ENCODE measurements at regions not wholly inside any gene's neighbourhood (a gene's known extent, or its start where the extent isn't known, plus 50 kb on each side); places are given as distances from the start of the nearest gene placed in this dataset.
"Not testable (repeated sequence)": the region's sequence is repeated elsewhere in the genome, so short reads cannot be mapped to it uniquely, and the experiment has no call there.

GRCh38 chr15:81899024-81899423 lies 146.8 kb downstream of the MEX3B start:
- H3K27me3 ChIP-seq (ENCODE audit: control insufficient read depth, insufficient read depth, low read length), result no peaks in the 10 kb centered on the region
- H3K36me3 ChIP-seq (replicated peaks; ENCODE audit: control insufficient read depth, insufficient read depth, low read length), result no peaks in the 10 kb centered on the region
- no peak for DNase-seq
- H3K4me3 ChIP-seq (ENCODE audit: insufficient read depth, low read depth, low read length), result no peak overlapping the region

GRCh38 chr15:81897057-81897677 lies 148.7 kb downstream of the MEX3B start:
- no peaks in the 10 kb centered on the region for H3K36me3 ChIP-seq (replicated peaks; ENCODE audit: control insufficient read depth, insufficient read depth, low read length)
- H3K27me3 ChIP-seq (ENCODE audit: control insufficient read depth, insufficient read depth, low read length), result no peaks in the 10 kb centered on the region
- no peak for DNase-seq
- H3K4me3 ChIP-seq (ENCODE audit: insufficient read depth, low read depth, low read length), result no peak overlapping the region

- no peaks in the 10 kb centered on the region for H3K27me3 ChIP-seq (ENCODE audit: control insufficient read depth, insufficient read depth, low read length)
- H3K36me3 ChIP-seq (replicated peaks; ENCODE audit: control insufficient read depth, insufficient read depth, low read length), result no peaks in the 10 kb centered on the region
- DNase-seq, result no peak
- H3K4me3 ChIP-seq (ENCODE audit: insufficient read depth, low read depth, low read length), result no peak overlapping the region
Measured at GRCh38 chr15:81896356-81896755, 149.5 kb downstream of the MEX3B start.

- H3K4me3 ChIP-seq (ENCODE audit: insufficient read depth, low read depth, low read length), result no peak overlapping the region
- no peak for DNase-seq
- no peaks in the 10 kb centered on the region for H3K27me3 ChIP-seq (ENCODE audit: control insufficient read depth, insufficient read depth, low read length)
- H3K36me3 ChIP-seq (replicated peaks; ENCODE audit: control insufficient read depth, insufficient read depth, low read length), result no peaks in the 10 kb centered on the region
Measured at GRCh38 chr15:81895723-81896122, 150.1 kb downstream of the MEX3B start.

GRCh38 chr15:81894061-81894460 lies 151.8 kb downstream of the MEX3B start:
- no peak overlapping the region for H3K4me3 ChIP-seq (ENCODE audit: insufficient read depth, low read depth, low read length)
- no peaks in the 10 kb centered on the region for H3K27me3 ChIP-seq (ENCODE audit: control insufficient read depth, insufficient read depth, low read length)
- no peaks in the 10 kb centered on the region for H3K36me3 ChIP-seq (replicated peaks; ENCODE audit: control insufficient read depth, insufficient read depth, low read length)
- no peak for DNase-seq

- DNase-seq, result no peak
Measured at GRCh38 chr15:81893182-81893835, 152.5 kb downstream of the MEX3B start.

GRCh38 chr15:81890496-81890895 lies 155.3 kb downstream of the MEX3B start:
- no peak for DNase-seq
- Histone ChIP-seq H3K4me3 (ENCODE audit: insufficient read depth, low read depth, low read length) (no peak overlapping the region), H3K27me3 (ENCODE audit: control insufficient read depth, insufficient read depth, low read length) (no peaks in the 10 kb centered on the region), H3K36me3 (replicated peaks; ENCODE audit: control insufficient read depth, insufficient read depth, low read length) (no peaks in the 10 kb centered on the region)

More at GRCh38 chr15:81893182-81893835, 152.5 kb downstream of the MEX3B start:
- H3K27me3 ChIP-seq (ENCODE audit: control insufficient read depth, insufficient read depth, low read length), result no peaks in the 10 kb centered on the region
- H3K4me3 ChIP-seq (ENCODE audit: insufficient read depth, low read depth, low read length), result no peak overlapping the region
- H3K36me3 ChIP-seq (replicated peaks; ENCODE audit: control insufficient read depth, insufficient read depth, low read length), result no peaks in the 10 kb centered on the region

GRCh38 chr15:81889485-81889881 lies 156.3 kb downstream of the MEX3B start:
- Histone ChIP-seq H3K4me3 (ENCODE audit: insufficient read depth, low read depth, low read length) (no peak overlapping the region), H3K27me3 (ENCODE audit: control insufficient read depth, insufficient read depth, low read length) (no peaks in the 10 kb centered on the region), H3K36me3 (replicated peaks; ENCODE audit: control insufficient read depth, insufficient read depth, low read length) (no peaks in the 10 kb centered on the region)
- no peak for DNase-seq

- DNase-seq, result no peak
- Histone ChIP-seq H3K27me3 (ENCODE audit: control insufficient read depth, insufficient read depth, low read length) (no peaks in the 10 kb centered on the region), H3K4me3 (ENCODE audit: insufficient read depth, low read depth, low read length) (no peak overlapping the region), H3K36me3 (replicated peaks; ENCODE audit: control insufficient read depth, insufficient read depth, low read length) (no peaks in the 10 kb centered on the region)
Measured at GRCh38 chr15:81888748-81889484, 156.9 kb downstream of the MEX3B start.

GRCh38 chr15:81887912-81888311 lies 157.9 kb downstream of the MEX3B start:
- DNase-seq, result no peak
- no peaks in the 10 kb centered on the region for H3K36me3 ChIP-seq (replicated peaks; ENCODE audit: control insufficient read depth, insufficient read depth, low read length)
- no peaks in the 10 kb centered on the region for H3K27me3 ChIP-seq (ENCODE audit: control insufficient read depth, insufficient read depth, low read length)
- H3K4me3 ChIP-seq (ENCODE audit: insufficient read depth, low read depth, low read length), result no peak overlapping the region

- not testable (repeated sequence) for DNase-seq; H3K36me3 ChIP-seq (replicated peaks; ENCODE audit: control insufficient read depth, insufficient read depth, low read length); H3K27me3 ChIP-seq (ENCODE audit: control insufficient read depth, insufficient read depth, low read length); H3K4me3 ChIP-seq (ENCODE audit: insufficient read depth, low read depth, low read length)
Measured at GRCh38 chr15:81887188-81887587, 158.6 kb downstream of the MEX3B start.

- no peak overlapping the region for H3K4me3 ChIP-seq (ENCODE audit: insufficient read depth, low read depth, low read length)
- H3K27me3 ChIP-seq (ENCODE audit: control insufficient read depth, insufficient read depth, low read length), result no peaks in the 10 kb centered on the region
- no peaks in the 10 kb centered on the region for H3K36me3 ChIP-seq (replicated peaks; ENCODE audit: control insufficient read depth, insufficient read depth, low read length)
- no peak for DNase-seq
Measured at GRCh38 chr15:81886591-81886990, 159.2 kb downstream of the MEX3B start.

GRCh38 chr15:81886080-81886479 lies 159.7 kb downstream of the MEX3B start:
- Histone ChIP-seq H3K27me3 (ENCODE audit: control insufficient read depth, insufficient read depth, low read length) (no peaks in the 10 kb centered on the region), H3K36me3 (replicated peaks; ENCODE audit: control insufficient read depth, insufficient read depth, low read length) (no peaks in the 10 kb centered on the region), H3K4me3 (ENCODE audit: insufficient read depth, low read depth, low read length) (no peak overlapping the region)
- no peak for DNase-seq

- no peaks in the 10 kb centered on the region for H3K36me3 ChIP-seq (replicated peaks; ENCODE audit: control insufficient read depth, insufficient read depth, low read length)
- no peak overlapping the region for H3K4me3 ChIP-seq (ENCODE audit: insufficient read depth, low read depth, low read length)
- H3K27me3 ChIP-seq (ENCODE audit: control insufficient read depth, insufficient read depth, low read length), result no peaks in the 10 kb centered on the region
- no peak for DNase-seq
Measured at GRCh38 chr15:81885135-81885534, 160.7 kb downstream of the MEX3B start.

GRCh38 chr15:81882504-81882903 lies 163.3 kb downstream of the MEX3B start:
- Histone ChIP-seq H3K36me3 (replicated peaks; ENCODE audit: control insufficient read depth, insufficient read depth, low read length) (no peaks in the 10 kb centered on the region), H3K4me3 (ENCODE audit: insufficient read depth, low read depth, low read length) (no peak overlapping the region), H3K27me3 (ENCODE audit: control insufficient read depth, insufficient read depth, low read length) (no peaks in the 10 kb centered on the region)
- no peak for DNase-seq

Data from H7 (cell line).